ENCODE measurements at regions not wholly inside any gene's neighbourhood (a gene's known extent, or its start where the extent isn't known, plus 50 kb on each side); places are given as distances from the start of the nearest gene placed in this dataset.
"Not testable (repeated sequence)": the region's sequence is repeated elsewhere in the genome, so short reads cannot be mapped to it uniquely, and the experiment has no call there.

DNA sequence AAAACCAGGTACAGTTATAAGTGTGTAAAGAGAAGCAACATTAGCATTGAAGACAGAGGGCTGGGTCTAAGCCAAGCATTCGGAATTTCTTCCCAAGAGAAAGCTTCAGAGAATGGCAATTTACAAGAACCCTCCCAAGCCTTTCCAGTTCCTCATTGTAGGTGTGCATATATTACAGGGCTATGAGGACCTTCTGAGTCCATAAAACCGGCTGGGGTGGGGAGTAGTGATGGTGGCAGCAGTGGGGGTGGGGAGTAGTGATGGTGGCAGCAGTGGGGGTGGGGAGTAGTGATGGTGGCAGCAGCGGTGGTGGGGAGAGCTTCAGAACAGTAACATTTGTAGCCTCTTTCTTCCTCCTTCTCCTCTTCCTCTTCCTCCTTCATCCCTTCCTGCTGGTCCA lies 368.7 kb upstream of the UMPS start:
- no peak overlapping the region for H3K9ac ChIP-seq
- H3K36me3 ChIP-seq (ENCODE audit: insufficient read depth): no peaks in the 10 kb centered on the region
- no peak overlapping the region for H3K4me3 ChIP-seq (IDR thresholded peaks at IDR 0.05; ENCODE audit: insufficient read depth, low read depth, low read length)
- H2AFZ ChIP-seq (ENCODE audit: low read depth): no peak overlapping the region
- H3K79me2 ChIP-seq (ENCODE audit: insufficient read depth, low read depth): no peaks in the 10 kb centered on the region
- no peak overlapping the region for H3K4me2 ChIP-seq
- H4K20me1 ChIP-seq (ENCODE audit: insufficient read depth): no peaks in the 10 kb centered on the region
- TF ChIP-seq, protein P1, sequence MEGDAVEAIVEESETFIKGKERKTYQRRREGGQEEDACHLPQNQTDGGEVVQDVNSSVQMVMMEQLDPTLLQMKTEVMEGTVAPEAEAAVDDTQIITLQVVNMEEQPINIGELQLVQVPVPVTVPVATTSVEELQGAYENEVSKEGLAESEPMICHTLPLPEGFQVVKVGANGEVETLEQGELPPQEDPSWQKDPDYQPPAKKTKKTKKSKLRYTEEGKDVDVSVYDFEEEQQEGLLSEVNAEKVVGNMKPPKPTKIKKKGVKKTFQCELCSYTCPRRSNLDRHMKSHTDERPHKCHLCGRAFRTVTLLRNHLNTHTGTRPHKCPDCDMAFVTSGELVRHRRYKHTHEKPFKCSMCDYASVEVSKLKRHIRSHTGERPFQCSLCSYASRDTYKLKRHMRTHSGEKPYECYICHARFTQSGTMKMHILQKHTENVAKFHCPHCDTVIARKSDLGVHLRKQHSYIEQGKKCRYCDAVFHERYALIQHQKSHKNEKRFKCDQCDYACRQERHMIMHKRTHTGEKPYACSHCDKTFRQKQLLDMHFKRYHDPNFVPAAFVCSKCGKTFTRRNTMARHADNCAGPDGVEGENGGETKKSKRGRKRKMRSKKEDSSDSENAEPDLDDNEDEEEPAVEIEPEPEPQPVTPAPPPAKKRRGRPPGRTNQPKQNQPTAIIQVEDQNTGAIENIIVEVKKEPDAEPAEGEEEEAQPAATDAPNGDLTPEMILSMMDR (conservative IDR thresholded peaks at IDR 0.05; ENCODE audit: low read depth, low read length): no peak
- no peak overlapping the region for H3K27ac ChIP-seq
- no peaks in the 10 kb centered on the region for H3K27me3 ChIP-seq (ENCODE audit: insufficient read depth, low read depth)
- H3K4me1 ChIP-seq (ENCODE audit: low read depth, poor library complexity, severe bottlenecking): no peaks in the 10 kb centered on the region

- no peaks in the 10 kb centered on the region for H4K20me1 ChIP-seq (ENCODE audit: insufficient read depth)
Observed at GRCh38 chr3:124362455-124362854, 367.8 kb upstream of the UMPS start.

GRCh38 chr3:124363476-124363875 lies 366.8 kb upstream of the UMPS start:
- Histone ChIP-seq H3K36me3 (ENCODE audit: insufficient read depth) (no peaks in the 10 kb centered on the region), H3K4me2 (no peak overlapping the region)

More at GRCh38 chr3:124362455-124362854, 367.8 kb upstream of the UMPS start:
- TF ChIP-seq, protein P1 (conservative IDR thresholded peaks at IDR 0.05; ENCODE audit: low read depth, low read length): no peak
- H2AFZ ChIP-seq (ENCODE audit: low read depth): no peak overlapping the region
- H3K79me2 ChIP-seq (ENCODE audit: insufficient read depth, low read depth): no peaks in the 10 kb centered on the region
- no peaks in the 10 kb centered on the region for H3K4me1 ChIP-seq (ENCODE audit: low read depth, poor library complexity, severe bottlenecking)
- H3K36me3 ChIP-seq (ENCODE audit: insufficient read depth): no peaks in the 10 kb centered on the region
- H3K9ac ChIP-seq: no peak overlapping the region
- no peak overlapping the region for H3K4me2 ChIP-seq
- H3K4me3 ChIP-seq (IDR thresholded peaks at IDR 0.05; ENCODE audit: insufficient read depth, low read depth, low read length): no peak overlapping the region
- H3K27me3 ChIP-seq (ENCODE audit: insufficient read depth, low read depth): no peaks in the 10 kb centered on the region
- no peak overlapping the region for H3K27ac ChIP-seq

GRCh38 chr3:124364317-124365020 lies 365.8 kb upstream of the UMPS start:
- no peaks in the 10 kb centered on the region for H3K4me1 ChIP-seq (ENCODE audit: low read depth, poor library complexity, severe bottlenecking)
- H3K27ac ChIP-seq: no peak overlapping the region
- no peak overlapping the region for H3K9ac ChIP-seq
- H3K4me2 ChIP-seq: no peak overlapping the region
- H3K79me2 ChIP-seq (ENCODE audit: insufficient read depth, low read depth): no peaks in the 10 kb centered on the region
- no peaks in the 10 kb centered on the region for H3K36me3 ChIP-seq (ENCODE audit: insufficient read depth)
- H3K27me3 ChIP-seq (ENCODE audit: insufficient read depth, low read depth): no peaks in the 10 kb centered on the region
- no peak overlapping the region for H3K4me3 ChIP-seq (IDR thresholded peaks at IDR 0.05; ENCODE audit: insufficient read depth, low read depth, low read length)
- TF ChIP-seq, protein P1 (conservative IDR thresholded peaks at IDR 0.05; ENCODE audit: low read depth, low read length): no peak
- no peaks in the 10 kb centered on the region for H4K20me1 ChIP-seq (ENCODE audit: insufficient read depth)
- no peak overlapping the region for H2AFZ ChIP-seq (ENCODE audit: low read depth)

More at GRCh38 chr3:124363476-124363875, 366.8 kb upstream of the UMPS start:
- Histone ChIP-seq H3K4me3 (IDR thresholded peaks at IDR 0.05; ENCODE audit: insufficient read depth, low read depth, low read length) (no peak overlapping the region), H4K20me1 (ENCODE audit: insufficient read depth) (no peaks in the 10 kb centered on the region), H3K79me2 (ENCODE audit: insufficient read depth, low read depth) (no peaks in the 10 kb centered on the region), H3K9ac (no peak overlapping the region), H3K27ac (no peak overlapping the region), H3K27me3 (ENCODE audit: insufficient read depth, low read depth) (no peaks in the 10 kb centered on the region), H2AFZ (ENCODE audit: low read depth) (no peak overlapping the region), H3K4me1 (ENCODE audit: low read depth, poor library complexity, severe bottlenecking) (no peaks in the 10 kb centered on the region)
- TF ChIP-seq, protein P1 (conservative IDR thresholded peaks at IDR 0.05; ENCODE audit: low read depth, low read length): no peak

- H4K20me1 ChIP-seq (ENCODE audit: insufficient read depth); H3K9ac ChIP-seq; H3K4me1 ChIP-seq (ENCODE audit: low read depth, poor library complexity, severe bottlenecking); H3K4me3 ChIP-seq (IDR thresholded peaks at IDR 0.05; ENCODE audit: insufficient read depth, low read depth, low read length); H3K4me2 ChIP-seq; H3K27ac ChIP-seq; H3K79me2 ChIP-seq (ENCODE audit: insufficient read depth, low read depth); H2AFZ ChIP-seq (ENCODE audit: low read depth); H3K36me3 ChIP-seq (ENCODE audit: insufficient read depth); H3K27me3 ChIP-seq (ENCODE audit: insufficient read depth, low read depth): not testable (repeated sequence)
Observed at GRCh38 chr3:124366655-124367054, 363.6 kb upstream of the UMPS start.

Data from KMS-11 (cell line).